ENCODE measurements at regions not wholly inside any gene's neighbourhood (a gene's known extent, or its start where the extent isn't known, plus 50 kb on each side); places are given as distances from the start of the nearest gene placed in this dataset.
"Not testable (repeated sequence)": the region's sequence is repeated elsewhere in the genome, so short reads cannot be mapped to it uniquely, and the experiment has no call there.

GRCh38 chr18:6563896-6564295 lies 149.2 kb upstream of the L3MBTL4 start:
- Mint-ChIP-seq H3K4me1 (ENCODE audit: low read depth) (no peaks in the 10 kb centered on the region), H3K4me3 (no peak overlapping the region), H3K36me3 (ENCODE audit: low read depth) (no peaks in the 10 kb centered on the region), H3K27me3 (ENCODE audit: low read depth) (peaks cover 8% of the 10 kb centered on the region), H3K27ac (no peak overlapping the region), H3K9me3 (no peaks in the 10 kb centered on the region)
- intact Hi-C loops (cut with micrococcal nuclease): no loop called here
- CTCF ChIA-PET: no interaction called here
- no peak for DNase-seq

DNA sequence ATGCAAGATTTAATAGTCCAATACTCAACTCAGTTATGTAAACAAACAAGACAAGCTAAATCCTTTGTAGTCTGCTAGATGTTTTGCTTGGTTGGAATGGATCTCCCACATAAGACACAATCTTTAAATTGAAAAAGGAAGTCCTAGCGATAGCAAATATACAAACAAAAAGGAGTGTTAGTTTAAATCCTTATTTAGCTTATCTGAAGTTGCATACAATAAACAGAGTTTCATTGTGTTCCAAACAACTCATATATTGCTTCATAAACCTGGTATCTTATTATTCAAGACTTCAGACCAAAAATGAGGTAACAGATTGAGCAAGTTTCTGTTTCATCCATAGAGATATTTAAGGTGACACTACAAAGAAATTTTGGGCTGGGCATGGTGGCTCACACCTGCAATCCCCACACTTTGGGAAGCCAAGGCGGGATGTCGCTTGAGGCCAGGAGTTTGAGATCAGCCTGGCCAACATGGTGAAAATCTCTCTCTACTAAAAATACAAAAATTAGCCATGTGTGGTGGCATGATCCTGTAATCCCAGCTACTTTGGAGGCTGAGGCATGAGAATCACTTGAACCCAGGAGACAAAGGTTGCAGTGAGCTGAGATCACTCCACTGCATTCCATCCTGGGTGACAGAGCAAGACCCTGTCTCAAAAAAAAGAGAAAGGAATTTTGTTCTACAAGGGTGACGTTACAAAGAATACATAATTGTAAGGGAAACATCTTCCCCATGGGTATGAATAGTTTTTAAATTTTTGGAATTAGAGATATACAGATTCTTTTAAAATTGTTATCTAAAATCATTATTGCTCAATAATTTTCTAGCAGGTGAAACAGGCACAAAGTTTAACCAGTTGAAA lies 150.5 kb upstream of the L3MBTL4 start:
- Mint-ChIP-seq H3K9me3 (no peaks in the 10 kb centered on the region), H3K36me3 (ENCODE audit: low read depth) (no peaks in the 10 kb centered on the region), H3K27ac (no peak overlapping the region), H3K4me1 (ENCODE audit: low read depth) (no peaks in the 10 kb centered on the region), H3K4me3 (no peak overlapping the region), H3K27me3 (ENCODE audit: low read depth) (peaks cover 3% of the 10 kb centered on the region)
- CTCF ChIA-PET: interaction anchor here (1.0 kb wide), 1 partner anchor 22 kb away, joined by 3 read pairs; no protein-coding TSS in a partner anchor
- DNase-seq: no peak
- intact Hi-C loops (cut with micrococcal nuclease): no loop called here

DNA sequence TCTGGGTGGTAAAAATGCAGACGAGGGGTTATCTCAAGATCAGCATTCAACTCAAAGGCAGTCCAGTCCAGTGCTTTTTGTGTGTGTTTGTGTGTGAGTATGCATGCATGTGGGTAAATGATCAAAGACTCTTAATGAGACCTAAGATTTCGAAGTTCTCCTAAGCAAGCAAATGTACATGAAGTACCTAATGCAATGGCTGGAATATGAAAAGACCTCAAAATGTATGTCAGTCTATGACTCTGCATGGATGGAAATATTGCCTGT lies 151.0 kb upstream of the L3MBTL4 start:
- Mint-ChIP-seq H3K27me3 (ENCODE audit: low read depth) (peaks cover 3% of the 10 kb centered on the region), H3K9me3 (no peaks in the 10 kb centered on the region), H3K36me3 (ENCODE audit: low read depth) (no peaks in the 10 kb centered on the region), H3K4me3 (no peak overlapping the region), H3K4me1 (ENCODE audit: low read depth) (no peaks in the 10 kb centered on the region), H3K27ac (no peak overlapping the region)
- DNase-seq: no peak
- intact Hi-C loops (cut with micrococcal nuclease): no loop called here
- CTCF ChIA-PET: interaction anchor here (1.0 kb wide), 1 partner anchor 23 kb away, joined by 3 read pairs; no protein-coding TSS in a partner anchor

- no peaks in the 10 kb centered on the region for H3K36me3 Mint-ChIP-seq (ENCODE audit: low read depth)
- no peak for DNase-seq
- intact Hi-C loops (cut with micrococcal nuclease): no loop called here
These were observed 151.7 kb upstream of the L3MBTL4 start for GRCh38 chr18:6566338-6566911.

DNA sequence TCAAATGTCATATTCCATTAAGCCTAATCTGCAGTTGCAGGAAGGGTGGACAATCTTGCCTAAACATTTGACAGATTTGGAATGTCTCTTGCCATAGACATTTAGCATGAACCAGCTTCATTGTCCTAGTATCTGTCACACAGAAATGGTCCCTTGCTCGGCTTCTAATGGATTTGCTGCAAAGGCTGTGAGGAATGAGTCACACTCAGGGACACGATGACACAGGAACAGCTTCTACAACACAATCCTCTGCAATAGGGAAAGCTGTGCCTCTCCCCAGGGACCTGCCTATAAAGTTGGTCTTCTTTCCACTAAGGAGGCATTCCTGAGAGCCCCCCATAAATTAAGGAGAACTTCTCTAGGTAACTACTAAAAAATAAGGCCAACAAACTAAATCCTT lies 155.1 kb upstream of the L3MBTL4 start:
- intact Hi-C loops (cut with micrococcal nuclease): no loop called here
- no peaks in the 10 kb centered on the region for H3K27me3 Mint-ChIP-seq (ENCODE audit: low read depth)
- H3K27ac Mint-ChIP-seq: no peak overlapping the region
- H3K36me3 Mint-ChIP-seq (ENCODE audit: low read depth): no peaks in the 10 kb centered on the region
- DNase-seq: no peak
- CTCF ChIA-PET: no interaction called here
- no peaks in the 10 kb centered on the region for H3K4me1 Mint-ChIP-seq (ENCODE audit: low read depth)
- H3K4me3 Mint-ChIP-seq: no peak overlapping the region
- no peaks in the 10 kb centered on the region for H3K9me3 Mint-ChIP-seq

More at GRCh38 chr18:6566338-6566911, 151.7 kb upstream of the L3MBTL4 start:
- H3K4me1 Mint-ChIP-seq (ENCODE audit: low read depth): no peaks in the 10 kb centered on the region
- no peak overlapping the region for H3K27ac Mint-ChIP-seq
- H3K27me3 Mint-ChIP-seq (ENCODE audit: low read depth): peaks cover 3% of the 10 kb centered on the region
- H3K4me3 Mint-ChIP-seq: no peak overlapping the region
- no peaks in the 10 kb centered on the region for H3K9me3 Mint-ChIP-seq
- CTCF ChIA-PET: no interaction called here

- Mint-ChIP-seq H3K36me3 (ENCODE audit: low read depth) (no peaks in the 10 kb centered on the region), H3K27ac (no peak overlapping the region), H3K4me1 (ENCODE audit: low read depth) (no peaks in the 10 kb centered on the region), H3K4me3 (no peak overlapping the region), H3K9me3 (no peaks in the 10 kb centered on the region), H3K27me3 (ENCODE audit: low read depth) (no peaks in the 10 kb centered on the region)
- intact Hi-C loops (cut with micrococcal nuclease): no loop called here
- CTCF ChIA-PET: interaction anchor here (0.7 kb wide), 1 partner anchor 88 kb away, joined by 9 read pairs; no protein-coding TSS in a partner anchor
- DNase-seq: no peak
These were observed 156.0 kb upstream of the L3MBTL4 start for GRCh38 chr18:6570581-6571238.

GRCh38 chr18:6571239-6571602 lies 156.5 kb upstream of the L3MBTL4 start:
- H3K36me3 Mint-ChIP-seq (ENCODE audit: low read depth): no peaks in the 10 kb centered on the region
- H3K9me3 Mint-ChIP-seq: no peaks in the 10 kb centered on the region
- H3K27me3 Mint-ChIP-seq (ENCODE audit: low read depth): no peaks in the 10 kb centered on the region
- DNase-seq: no peak
- H3K4me3 Mint-ChIP-seq: no peak overlapping the region
- CTCF ChIA-PET: no interaction called here
- intact Hi-C loops (cut with micrococcal nuclease): no loop called here
- H3K27ac Mint-ChIP-seq: no peak overlapping the region
- H3K4me1 Mint-ChIP-seq (ENCODE audit: low read depth): no peaks in the 10 kb centered on the region

GRCh38 chr18:6572192-6572591 lies 157.3 kb upstream of the ARHGAP28 start:
- H3K4me1 Mint-ChIP-seq (ENCODE audit: low read depth); H3K27me3 Mint-ChIP-seq (ENCODE audit: low read depth); CTCF ChIA-PET; DNase-seq; intact Hi-C loops (cut with micrococcal nuclease); H3K36me3 Mint-ChIP-seq (ENCODE audit: low read depth); H3K4me3 Mint-ChIP-seq; H3K27ac Mint-ChIP-seq; H3K9me3 Mint-ChIP-seq: not testable (repeated sequence)

DNA sequence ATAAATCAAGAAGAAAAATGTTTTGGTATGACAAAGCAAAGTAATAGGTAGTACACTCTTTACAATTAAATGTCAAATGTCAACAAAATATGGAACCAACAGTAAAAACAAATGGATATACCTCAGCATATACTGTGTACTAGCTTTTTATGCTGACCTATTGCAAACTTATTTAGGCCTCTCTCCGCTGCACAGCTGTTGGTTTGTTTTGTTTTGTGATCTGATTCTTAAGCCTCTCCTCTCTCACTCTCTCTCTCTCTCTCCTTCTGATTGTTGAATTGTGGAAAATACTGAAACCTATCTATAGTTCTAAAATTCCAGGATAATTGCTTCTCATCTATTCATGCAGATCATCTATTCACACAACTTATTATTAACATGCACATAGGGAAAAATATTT lies 154.9 kb upstream of the ARHGAP28 start:
- no peak for DNase-seq
- Mint-ChIP-seq H3K9me3 (peaks cover 2% of the 10 kb centered on the region), H3K4me3 (no peak overlapping the region), H3K36me3 (ENCODE audit: low read depth) (no peaks in the 10 kb centered on the region), H3K4me1 (ENCODE audit: low read depth) (no peaks in the 10 kb centered on the region), H3K27me3 (ENCODE audit: low read depth) (no peaks in the 10 kb centered on the region), H3K27ac (no peak overlapping the region)
- intact Hi-C loops (cut with micrococcal nuclease): no loop called here
- CTCF ChIA-PET: no interaction called here

DNA sequence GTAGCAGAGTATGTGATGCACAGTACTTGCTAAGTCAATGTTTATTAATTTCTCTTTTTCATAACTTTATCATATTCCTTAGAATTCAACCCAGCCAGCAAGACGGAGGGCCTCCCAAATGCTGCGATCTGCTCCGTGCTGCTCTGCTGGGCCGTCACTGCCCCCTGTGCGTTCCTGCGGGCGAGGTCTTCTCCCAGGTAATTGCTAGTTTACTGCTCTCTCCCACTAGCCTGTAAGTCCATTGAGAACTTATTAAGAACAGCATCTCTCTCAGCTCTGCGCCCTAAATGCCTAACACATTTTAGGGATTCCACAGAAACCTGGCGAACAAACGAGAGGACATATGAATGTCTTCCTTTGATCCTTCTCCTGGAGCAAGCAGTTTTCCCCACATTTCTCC lies 153.6 kb upstream of the ARHGAP28 start:
- DNase-seq: no peak
- Mint-ChIP-seq H3K4me3 (no peak overlapping the region), H3K9me3 (peaks cover 2% of the 10 kb centered on the region), H3K36me3 (ENCODE audit: low read depth) (no peaks in the 10 kb centered on the region), H3K4me1 (ENCODE audit: low read depth) (no peaks in the 10 kb centered on the region), H3K27me3 (ENCODE audit: low read depth) (no peaks in the 10 kb centered on the region), H3K27ac (no peak overlapping the region)
- CTCF ChIA-PET: no interaction called here
- intact Hi-C loops (cut with micrococcal nuclease): no loop called here

DNA sequence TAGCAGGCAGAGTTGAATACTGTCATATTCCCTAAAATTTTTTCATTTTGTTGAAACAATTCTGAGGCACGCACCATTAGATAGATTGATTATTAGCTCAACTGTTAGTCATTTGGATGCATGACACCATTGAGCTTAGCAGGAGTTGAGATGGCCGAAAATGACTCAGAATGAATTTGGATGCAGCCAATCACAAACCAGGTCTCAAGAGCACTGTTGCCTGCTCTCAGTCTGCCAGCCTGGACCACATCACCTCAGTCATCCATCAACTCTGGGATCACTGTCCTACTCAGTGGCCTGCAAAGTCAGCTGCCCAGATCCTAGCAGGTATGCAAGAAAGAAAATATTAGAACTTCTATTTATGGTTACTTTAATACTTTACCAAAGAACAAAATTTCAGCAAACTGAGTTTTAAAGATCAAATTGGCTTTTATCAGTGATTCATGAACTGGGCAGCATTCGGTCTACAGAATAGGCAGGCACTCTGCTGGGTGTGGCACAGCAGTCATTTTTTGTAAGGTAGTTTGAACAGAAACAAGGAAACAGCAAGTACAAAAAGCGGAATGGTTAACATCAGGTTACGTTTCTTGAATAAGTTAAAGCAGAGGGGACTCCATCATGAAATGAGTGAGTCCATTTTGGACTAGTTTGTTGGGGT lies 152.7 kb upstream of the ARHGAP28 start:
- Mint-ChIP-seq H3K27me3 (ENCODE audit: low read depth) (peaks cover 7% of the 10 kb centered on the region), H3K4me1 (ENCODE audit: low read depth) (no peaks in the 10 kb centered on the region), H3K27ac (no peak overlapping the region), H3K4me3 (no peak overlapping the region), H3K36me3 (ENCODE audit: low read depth) (no peaks in the 10 kb centered on the region), H3K9me3 (peaks cover 2% of the 10 kb centered on the region)
- DNase-seq: no peak
- CTCF ChIA-PET: interaction anchor here (0.6 kb wide), 1 partner anchor 350 kb away, joined by 5 read pairs; no protein-coding TSS in a partner anchor
- intact Hi-C loops (cut with micrococcal nuclease): no loop called here

GRCh38 chr18:6578686-6579085 lies 150.8 kb upstream of the ARHGAP28 start:
- no peak for DNase-seq
- Mint-ChIP-seq H3K4me3 (no peak overlapping the region), H3K9me3 (peaks cover 9% of the 10 kb centered on the region), H3K4me1 (ENCODE audit: low read depth) (no peaks in the 10 kb centered on the region), H3K36me3 (ENCODE audit: low read depth) (no peaks in the 10 kb centered on the region), H3K27ac (no peak overlapping the region), H3K27me3 (ENCODE audit: low read depth) (peaks cover 7% of the 10 kb centered on the region)
- CTCF ChIA-PET: no interaction called here
- intact Hi-C loops (cut with micrococcal nuclease): no loop called here
